Gastroesophageal sphincter (tissue), 3 donors: ENCODE measurements at regions not wholly inside any gene's neighbourhood (a gene's known extent, or its start where the extent isn't known, plus 50 kb on each side); places are given as distances from the start of the nearest gene placed in this dataset.

ENCODE experiments used
- CTCF ChIP-seq, 4 experiments: fragments of 200-600 bp in 2 of 4; fragments of 450-650 bp in 2 of 4; sonication (generic) in 1 of 4; IDR thresholded peaks; one replicate each; pipeline ENCODE4 v1.5.1; 2017 to 2019; ENCODE audit warnings: antibody characterized with exemption in 4 of 4, mild to moderate bottlenecking in 2 of 4, moderate library complexity in 2 of 4
- EP300 ChIP-seq: sonication (generic); formaldehyde crosslinking; IDR thresholded peaks from one replicate; pipeline ENCODE4 v1.6.1; 2017; ENCODE audit warnings: antibody characterized with exemption, mild to moderate bottlenecking
- POLR2A ChIP-seq, 2 donors: fragments of 450-650 bp; IDR thresholded peaks; one replicate each; pipeline ENCODE4 v1.6.1; 2017; ENCODE audit warnings: antibody characterized with exemption in 2 of 2, mild to moderate bottlenecking in 2 of 2, moderate library complexity in 1 of 2
- POLR2AphosphoS5 ChIP-seq: sonication (generic); formaldehyde crosslinking; IDR thresholded peaks from one replicate; pipeline ENCODE4 v1.6.1; 2017; ENCODE audit warnings: antibody characterized with exemption

GRCh38 chr3:191721990-191722389 lies 261.0 kb downstream of the PYDC2 start:
- no peak for TF ChIP-seq EP300
- TF ChIP-seq CTCF (IDR thresholded peaks at IDR 0.05): no peak
- TF ChIP-seq POLR2A (IDR thresholded peaks at IDR 0.05): no peak
- no peak for TF ChIP-seq POLR2AphosphoS5
